CD14-positive monocyte (primary cell): ENCODE measurements at regions not wholly inside any gene's neighbourhood (a gene's known extent, or its start where the extent isn't known, plus 50 kb on each side); places are given as distances from the start of the nearest gene placed in this dataset.

Experiments used
- DNase-seq, 3 donors: peaks; one replicate each; pipeline ENCODE4 v3.0.0-alpha.2; 2011 to 2022
- H2AFZ ChIP-seq: 2 replicates; pipeline ENCODE4 v1.6.0; 2012; ENCODE audit warnings: mild to moderate bottlenecking, low read depth, low read length, inconsistent platforms; ENCODE audit not compliant: insufficient read depth, poor library complexity, severe bottlenecking
- H3K27ac ChIP-seq, 2 donors: 1 replicate in 1 of 2; 2 replicates in 1 of 2; pipeline ENCODE4 v1.5.1; 2012 to 2013; ENCODE audit warnings: low read length in 2 of 2, control low read depth in 1 of 2, inconsistent platforms in 1 of 2, low read depth in 1 of 2, mild to moderate bottlenecking in 1 of 2
- H3K27me3 ChIP-seq, 2 donors: one replicate each; pipeline versions ENCODE4 v1.6.0 to v1.6.1; 2011 to 2013; ENCODE audit warnings: low read length in 2 of 2; ENCODE audit not compliant: control insufficient read depth in 2 of 2, insufficient read depth in 2 of 2
- H3K36me3 ChIP-seq, 2 donors: replicated peaks in 1 of 2; 1 replicate in 1 of 2; 2 replicates in 1 of 2; pipeline versions ENCODE4 v1.5.1 to v1.6.1; 2012 to 2013; ENCODE audit warnings: low read length in 2 of 2, control low read depth in 1 of 2, inconsistent platforms in 1 of 2, mild to moderate bottlenecking in 1 of 2; ENCODE audit not compliant: insufficient read depth in 2 of 2, control insufficient read depth in 1 of 2
- H3K4me1 ChIP-seq, 2 donors: 1 replicate in 1 of 2; 2 replicates in 1 of 2; pipeline versions ENCODE4 v1.5.1 to v1.6.1; 2012 to 2013; ENCODE audit warnings: low read length in 2 of 2, control low read depth in 1 of 2, inconsistent platforms in 1 of 2, mild to moderate bottlenecking in 1 of 2, moderate library complexity in 1 of 2; ENCODE audit not compliant: insufficient read depth in 2 of 2, control insufficient read depth in 1 of 2
- H3K4me2 ChIP-seq: replicated peaks from 2 replicates; pipeline ENCODE3; 2012; ENCODE audit warnings: low read length, moderate library complexity, mild to moderate bottlenecking; ENCODE audit not compliant: poor library complexity, severe bottlenecking; ENCODE audit errors: extremely low read depth
- H3K4me3 ChIP-seq, 3 experiments: fragments of 200-600 bp in 1 of 3; sonication (generic) in 1 of 3; replicated peaks in 1 of 3; 1 replicate in 2 of 3; 2 replicates in 1 of 3; pipeline ENCODE4 v1.5.1; 2011 to 2013; ENCODE audit warnings: low read length in 3 of 3, mild to moderate bottlenecking in 3 of 3, control low read depth in 2 of 3, low read depth in 2 of 3, inconsistent platforms in 1 of 3, moderate library complexity in 1 of 3
- H3K79me2 ChIP-seq: 2 replicates; pipeline ENCODE4 v1.6.0; 2012; ENCODE audit warnings: mild to moderate bottlenecking, control low read depth, inconsistent platforms, low read length, moderate library complexity; ENCODE audit not compliant: insufficient read depth
- H3K9ac ChIP-seq: 2 replicates; pipeline ENCODE4 v1.6.0; 2017; ENCODE audit warnings: low read length, mild to moderate bottlenecking; ENCODE audit not compliant: insufficient read depth, poor library complexity, severe bottlenecking
- H3K9me3 ChIP-seq, 2 donors: replicated peaks in 1 of 2; 1 replicate in 1 of 2; 2 replicates in 1 of 2; pipeline versions ENCODE4 v1.5.1 to v1.6.1; 2012 to 2013; ENCODE audit warnings: low read length in 2 of 2, control low read depth in 1 of 2; ENCODE audit not compliant: control insufficient read depth in 1 of 2, insufficient read depth in 1 of 2
- H4K20me1 ChIP-seq: 2 replicates; pipeline ENCODE4 v1.6.0; 2012; ENCODE audit warnings: mild to moderate bottlenecking, low read length, control low read depth, moderate library complexity; ENCODE audit not compliant: insufficient read depth
- H3K27ac Mint-ChIP-seq, 7 donors: one replicate each; pipeline ENCODE4 v1.8.0; 2020; ENCODE audit warnings: mild to moderate bottlenecking in 7 of 7, mixed read lengths in 7 of 7, moderate library complexity in 6 of 7, inconsistent platforms in 2 of 7
- H3K27me3 Mint-ChIP-seq, 3 donors: one replicate each; pipeline ENCODE4 v1.8.0; 2021 to 2022; ENCODE audit warnings: low read depth in 3 of 3, mild to moderate bottlenecking in 3 of 3, mixed read lengths in 3 of 3, moderate library complexity in 3 of 3, inconsistent platforms in 1 of 3
- H3K36me3 Mint-ChIP-seq, 2 donors: one replicate each; pipeline ENCODE4 v1.8.0; 2020; ENCODE audit warnings: mixed read lengths in 2 of 2, inconsistent platforms in 1 of 2, mild to moderate bottlenecking in 1 of 2
- H3K4me1 Mint-ChIP-seq: one replicate; pipeline ENCODE4 v1.8.0; 2020; ENCODE audit warnings: mild to moderate bottlenecking, mixed read lengths
- H3K4me3 Mint-ChIP-seq, 2 donors: one replicate each; pipeline ENCODE4 v1.8.0; 2020; ENCODE audit warnings: mild to moderate bottlenecking in 2 of 2, mixed read lengths in 2 of 2, moderate library complexity in 1 of 2
- H3K9me3 Mint-ChIP-seq, 7 donors: one replicate each; pipeline ENCODE4 v1.8.0; 2020 to 2022; ENCODE audit warnings: mixed read lengths in 7 of 7, mild to moderate bottlenecking in 6 of 7, moderate library complexity in 6 of 7, inconsistent platforms in 2 of 7
- WGBS: methylation state at CpG from one replicate; pipeline ENCODE4 v1.1.5; 2013; ENCODE audit warnings: missing lambda C conversion rate; ENCODE audit not compliant: insufficient coverage; 5-methylcytosine and 5-hydroxymethylcytosine counted together
- intact Hi-C, 2 donors: fragments of 100-400 bp; cut with micrococcal nuclease; formaldehyde crosslinking; loops; one replicate each; pipeline versions ENCODE4 v1.15.0 to v1.15.1; 2023
- TF ChIP-seq, protein P1 (sequence below): fragments of 200-600 bp; IDR thresholded peaks from one replicate; pipeline ENCODE4 v1.8.0; 2022; ENCODE audit warnings: antibody characterized with exemption, mild to moderate bottlenecking

DNA sequence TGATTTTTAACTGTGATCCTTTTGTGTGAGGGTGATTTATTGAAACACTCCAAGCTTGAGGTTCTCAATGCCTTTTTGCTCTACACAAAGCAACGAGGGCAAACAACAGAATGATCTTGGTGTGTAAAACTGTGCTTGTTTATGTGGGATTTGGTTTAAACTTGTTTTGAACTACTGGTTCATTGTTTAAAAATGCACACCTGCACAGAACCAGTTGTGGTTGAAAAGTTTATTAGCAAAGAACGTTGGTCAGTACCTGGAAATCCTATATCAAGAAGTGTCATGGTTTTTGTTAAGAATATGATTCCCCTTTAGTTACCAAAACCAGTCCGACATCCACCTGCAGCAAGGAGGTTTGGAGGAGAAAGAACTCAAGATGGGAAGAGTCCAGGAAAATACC is 239.4 kb downstream of the WNT5A start:
- no peaks in the 10 kb centered on the region for H4K20me1 ChIP-seq
- H3K9ac ChIP-seq = no peak overlapping the region
- Mint-ChIP-seq H3K36me3 (no peaks in the 10 kb centered on the region), H3K27me3 (peaks cover 0 to 2% (median 2%) of the 10 kb centered on the region in 3 donors), H3K4me3 (no peak overlapping the region), H3K4me1 (no peaks in the 10 kb centered on the region), H3K27ac (no peak overlapping the region), H3K9me3 (peaks cover 3 to 19% (median 11%) of the 10 kb centered on the region in 7 donors)
- H3K27ac ChIP-seq = no peak overlapping the region
- intact Hi-C loops = no loop called here
- no peak overlapping the region for H2AFZ ChIP-seq
- no peak overlapping the region for H3K4me2 ChIP-seq
- no peaks in the 10 kb centered on the region for H3K4me1 ChIP-seq
- H3K36me3 ChIP-seq = no peaks in the 10 kb centered on the region
- TF ChIP-seq, protein P1, sequence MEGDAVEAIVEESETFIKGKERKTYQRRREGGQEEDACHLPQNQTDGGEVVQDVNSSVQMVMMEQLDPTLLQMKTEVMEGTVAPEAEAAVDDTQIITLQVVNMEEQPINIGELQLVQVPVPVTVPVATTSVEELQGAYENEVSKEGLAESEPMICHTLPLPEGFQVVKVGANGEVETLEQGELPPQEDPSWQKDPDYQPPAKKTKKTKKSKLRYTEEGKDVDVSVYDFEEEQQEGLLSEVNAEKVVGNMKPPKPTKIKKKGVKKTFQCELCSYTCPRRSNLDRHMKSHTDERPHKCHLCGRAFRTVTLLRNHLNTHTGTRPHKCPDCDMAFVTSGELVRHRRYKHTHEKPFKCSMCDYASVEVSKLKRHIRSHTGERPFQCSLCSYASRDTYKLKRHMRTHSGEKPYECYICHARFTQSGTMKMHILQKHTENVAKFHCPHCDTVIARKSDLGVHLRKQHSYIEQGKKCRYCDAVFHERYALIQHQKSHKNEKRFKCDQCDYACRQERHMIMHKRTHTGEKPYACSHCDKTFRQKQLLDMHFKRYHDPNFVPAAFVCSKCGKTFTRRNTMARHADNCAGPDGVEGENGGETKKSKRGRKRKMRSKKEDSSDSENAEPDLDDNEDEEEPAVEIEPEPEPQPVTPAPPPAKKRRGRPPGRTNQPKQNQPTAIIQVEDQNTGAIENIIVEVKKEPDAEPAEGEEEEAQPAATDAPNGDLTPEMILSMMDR = no peak
- no peaks in the 10 kb centered on the region for H3K27me3 ChIP-seq
- H3K79me2 ChIP-seq = no peaks in the 10 kb centered on the region
- no peak for DNase-seq
- H3K9me3 ChIP-seq = no peaks in the 10 kb centered on the region
- no peak overlapping the region for H3K4me3 ChIP-seq
- 80% methylated on average over 1 of the region's 3 CpGs for WGBS

DNA sequence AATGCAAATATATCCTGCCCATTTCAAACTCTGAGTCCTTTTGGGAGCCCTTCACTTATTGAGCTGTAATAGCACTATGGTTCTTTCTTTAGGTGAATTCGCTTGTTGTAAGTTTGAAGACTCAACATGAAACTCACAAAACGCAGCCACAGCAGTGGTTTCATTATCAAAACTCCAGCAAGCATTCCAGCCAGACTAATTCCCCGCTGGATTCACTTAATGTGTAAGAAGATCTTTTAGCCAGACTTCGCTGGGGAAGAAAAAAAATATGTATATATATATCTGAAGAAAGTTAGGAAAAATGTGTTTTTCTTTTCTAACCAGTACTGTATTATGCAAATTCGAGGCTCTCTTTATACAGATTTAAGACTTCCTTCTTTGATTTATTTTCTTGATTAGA is 241.1 kb downstream of the WNT5A start:
- Mint-ChIP-seq H3K27me3 (peaks cover 0 to 2% (median 2%) of the 10 kb centered on the region in 3 donors), H3K27ac (no peak overlapping the region), H3K9me3 (peaks cover 3 to 15% (median 9%) of the 10 kb centered on the region in 7 donors), H3K36me3 (no peaks in the 10 kb centered on the region), H3K4me1 (no peaks in the 10 kb centered on the region), H3K4me3 (no peak overlapping the region)
- TF ChIP-seq, protein P1 = no peak
- Histone ChIP-seq H3K4me2 (no peak overlapping the region), H3K4me3 (no peak overlapping the region), H3K9me3 (no peaks in the 10 kb centered on the region), H4K20me1 (no peaks in the 10 kb centered on the region), H3K4me1 (no peaks in the 10 kb centered on the region), H3K36me3 (no peaks in the 10 kb centered on the region), H3K79me2 (no peaks in the 10 kb centered on the region), H3K27ac (no peak overlapping the region), H2AFZ (no peak overlapping the region), H3K27me3 (no peaks in the 10 kb centered on the region), H3K9ac (no peak overlapping the region)
- intact Hi-C loops = no loop called here
- DNase-seq = no peak
- WGBS = no CpG with 5 or more reads among the region's 5 CpGs
